Esophagus squamous epithelium (tissue), 5 donors: ENCODE measurements at regions not wholly inside any gene's neighbourhood (a gene's known extent, or its start where the extent isn't known, plus 50 kb on each side); places are given as distances from the start of the nearest gene placed in this dataset.

Experiments used
- DNase-seq: peaks from one replicate; lab custom pipeline; 2025; lab: John Stamatoyannopoulos, UW
- H3K27ac ChIP-seq, 4 donors: fragments of 200-600 bp; sonication (generic); one replicate each; pipeline ENCODE4 v1.5.1; 2016 to 2019; ENCODE audit warnings: mild to moderate bottlenecking in 1 of 4
- H3K27me3 ChIP-seq, 4 donors: fragments of 200-600 bp; sonication (generic); 1 replicate in 3 of 4; 2 replicates in 1 of 4; pipeline versions ENCODE4 v1.5.1 to v1.6.0; 2017 to 2021; ENCODE audit warnings: antibody characterized with exemption in 1 of 4
- H3K36me3 ChIP-seq, 3 donors: fragments of 200-600 bp; sonication (generic); one replicate each; pipeline ENCODE4 v1.5.1; 2016 to 2019
- H3K4me1 ChIP-seq, 3 donors: fragments of 200-600 bp; sonication (generic); one replicate each; pipeline ENCODE4 v1.5.1; 2017 to 2019
- H3K4me3 ChIP-seq, 4 donors: fragments of 200-600 bp; sonication (generic); 1 replicate in 3 of 4; 2 replicates in 1 of 4; pipeline ENCODE4 v1.5.1; 2016 to 2019; ENCODE audit warnings: mild to moderate bottlenecking in 2 of 4, moderate library complexity in 1 of 4
- H3K9me3 ChIP-seq, 3 donors: fragments of 200-600 bp; sonication (generic); one replicate each; pipeline ENCODE4 v1.5.1; 2016 to 2019
- CTCF ChIP-seq, 6 experiments: fragments of 450-650 bp in 4 of 6; fragments of 200-600 bp in 2 of 6; sonication (generic) in 2 of 6; IDR thresholded peaks; one replicate each; pipeline ENCODE4 v1.5.1; 2016 to 2019; ENCODE audit warnings: antibody characterized with exemption in 6 of 6, mild to moderate bottlenecking in 4 of 6, moderate library complexity in 4 of 6
- POLR2A ChIP-seq, 4 donors: fragments of 450-650 bp; IDR thresholded peaks; one replicate each; pipeline ENCODE4 v1.6.1; 2017; ENCODE audit warnings: antibody characterized with exemption in 4 of 4, mild to moderate bottlenecking in 4 of 4, moderate library complexity in 3 of 4
- WGBS, 2 donors: methylation state at CpG; one replicate each; pipeline ENCODE4 v1.1.5; 2018; 5-methylcytosine and 5-hydroxymethylcytosine counted together
- intact Hi-C: fragments of 100-400 bp; cut with DNase I; formaldehyde crosslinking; loops from one replicate; pipeline ENCODE4 v1.15.0; 2022
- small RNA-seq, 4 donors: library from RNA; depleted of rRNA; stranded (forward); fragments of <200 nt; gene quantifications; one replicate each; pipeline ENCODE3, GENCODE V24; 2016
- donor health status: DM: yes; HTN: yes; CAD: no.

GRCh38 chr6:117206522-117206921 is 58.8 kb upstream of the VGLL2 start:
- 73 to 82% methylated on average over 1 of the region's 1 CpG for WGBS, 2 donors
- no peak for TF ChIP-seq POLR2A (IDR thresholded peaks at IDR 0.05)
- no peak for TF ChIP-seq CTCF (IDR thresholded peaks at IDR 0.05)
- no peaks in the 10 kb centered on the region for H3K36me3 ChIP-seq
- H3K4me1 ChIP-seq = no peaks in the 10 kb centered on the region
- H3K27me3 ChIP-seq = no peaks in the 10 kb centered on the region
- H3K4me3 ChIP-seq = no peak overlapping the region
- H3K27ac ChIP-seq = no peak overlapping the region
- intact Hi-C loops = no loop called here
- no peak for DNase-seq
- H3K9me3 ChIP-seq = no peaks in the 10 kb centered on the region

DNA sequence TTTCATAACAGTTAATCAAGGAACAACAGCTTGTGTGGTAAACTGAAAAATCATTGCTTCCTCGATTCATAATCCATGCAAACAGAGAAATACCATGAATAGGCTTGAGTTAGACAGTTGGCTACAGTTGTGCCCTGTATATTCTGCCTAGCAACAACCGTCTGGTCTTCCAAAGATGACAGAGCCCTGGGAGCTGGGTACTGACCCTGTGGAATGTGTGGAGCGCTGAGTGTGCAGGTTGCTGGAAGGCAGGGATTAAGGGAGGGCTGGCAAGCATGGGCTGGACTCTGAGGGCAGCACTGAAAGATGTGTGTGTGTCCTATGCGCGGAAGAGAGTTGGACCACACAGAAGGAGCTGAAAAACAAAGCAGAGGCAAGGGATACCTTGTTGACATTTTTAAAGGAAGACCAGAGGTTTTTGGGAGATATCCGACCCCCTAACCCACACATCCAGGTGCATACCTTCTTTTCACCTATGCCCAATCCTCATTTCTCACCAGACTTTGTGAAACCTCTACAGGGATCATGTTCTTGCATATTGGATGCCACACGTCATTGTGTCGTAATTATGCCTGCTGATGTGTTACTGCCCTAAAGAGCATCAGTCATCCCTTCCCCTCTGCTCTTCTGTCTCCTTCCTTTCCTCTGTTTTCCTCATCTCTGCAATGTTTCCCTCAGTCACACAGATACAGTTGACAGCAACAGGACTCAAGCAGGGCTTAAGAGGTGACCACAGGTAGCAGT is 58.2 kb upstream of the VGLL2 start:
- no peak for DNase-seq
- TF ChIP-seq CTCF (IDR thresholded peaks at IDR 0.05) (no peak), POLR2A (IDR thresholded peaks at IDR 0.05) (no peak)
- Histone ChIP-seq H3K36me3 (no peaks in the 10 kb centered on the region), H3K4me1 (no peaks in the 10 kb centered on the region), H3K27me3 (no peaks in the 10 kb centered on the region), H3K9me3 (no peaks in the 10 kb centered on the region), H3K4me3 (no peak overlapping the region), H3K27ac (no peak overlapping the region)
- WGBS, 2 donors = 58 to 65% methylated on average over 8 of the region's 8 CpGs
- intact Hi-C loops = no loop called here

- no peak overlapping the region for H3K27ac ChIP-seq
- TF ChIP-seq CTCF (IDR thresholded peaks at IDR 0.05) (no peak), POLR2A (IDR thresholded peaks at IDR 0.05) (no peak)
- intact Hi-C loops = no loop called here
- no peaks in the 10 kb centered on the region for H3K9me3 ChIP-seq
- H3K4me3 ChIP-seq = no peak overlapping the region
- no peaks in the 10 kb centered on the region for H3K27me3 ChIP-seq
- H3K4me1 ChIP-seq = no peaks in the 10 kb centered on the region
- H3K36me3 ChIP-seq = no peaks in the 10 kb centered on the region
- WGBS, 2 donors = 75 to 86% methylated on average over 1 of the region's 1 CpG
- DNase-seq = no peak
Observed at GRCh38 chr6:117210279-117210678, 55.1 kb upstream of the VGLL2 start.

DNA sequence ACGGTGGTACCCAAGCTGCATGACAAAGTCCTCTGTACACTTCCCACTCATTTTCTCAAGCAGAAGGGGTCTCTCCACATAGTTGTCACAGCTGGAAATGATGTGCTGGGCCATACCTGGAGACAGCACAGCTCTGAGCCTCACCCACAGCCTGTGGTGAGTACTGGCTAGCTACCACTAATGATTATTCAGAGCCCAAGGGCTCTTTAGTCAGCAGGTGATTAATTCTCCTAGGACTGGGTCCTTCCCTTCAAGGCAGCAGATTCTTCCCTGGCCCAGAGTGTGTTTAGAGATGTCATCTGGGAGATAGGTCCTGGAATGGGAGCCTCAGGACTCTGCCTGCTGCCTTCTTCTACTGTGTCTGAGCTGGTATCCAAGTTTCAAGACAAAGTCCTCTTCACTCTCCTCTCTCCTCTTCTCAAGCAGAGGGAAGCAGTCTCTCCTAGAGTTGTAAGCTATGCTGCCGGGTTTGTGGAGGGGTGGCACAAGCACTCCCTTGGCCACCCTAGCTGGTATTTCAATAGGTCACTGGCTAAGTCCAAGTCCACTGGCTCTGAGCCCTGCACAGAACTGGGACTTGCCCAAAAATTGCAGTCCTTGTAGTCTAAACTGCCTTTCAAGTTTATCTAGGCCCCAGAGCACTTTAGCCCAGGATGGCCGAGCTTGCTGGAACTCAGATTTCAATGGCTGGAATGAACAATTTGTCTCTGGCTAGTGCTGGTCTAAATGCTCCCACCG is 49.8 kb upstream of the VGLL2 start:
- no peak for DNase-seq
- intact Hi-C loops = no loop called here
- Histone ChIP-seq H3K9me3 (no peaks in the 10 kb centered on the region), H3K27ac (no peak overlapping the region), H3K36me3 (no peaks in the 10 kb centered on the region), H3K4me1 (no peaks in the 10 kb centered on the region), H3K27me3 (no peaks in the 10 kb centered on the region), H3K4me3 (no peak overlapping the region)
- WGBS, 2 donors = 44 to 82% methylated on average over 2 to 4 of the region's 4 CpGs
- TF ChIP-seq POLR2A (IDR thresholded peaks at IDR 0.05) (no peak), CTCF (IDR thresholded peaks at IDR 0.05) (no peak)

Small RNA genes lying in the stretch of these regions (small RNA-seq; reads per million reads assigned to genes)
- 9.9 to 82.6 (median 53.3) reads per million in 4 donors for gene RNA5SP214
- gene RPS29P13 = 0 reads per million in 4 donors
